Esophagus squamous epithelium (tissue), 4 donors: ENCODE measurements at regions not wholly inside any gene's neighbourhood (a gene's known extent, or its start where the extent isn't known, plus 50 kb on each side); places are given as distances from the start of the nearest gene placed in this dataset.

ENCODE experiments used
- POLR2A ChIP-seq, 4 donors: fragments of 450-650 bp; IDR thresholded peaks; one replicate each; pipeline ENCODE4 v1.6.1; 2017; ENCODE audit warnings: antibody characterized with exemption in 4 of 4, mild to moderate bottlenecking in 4 of 4, moderate library complexity in 3 of 4
- TF ChIP-seq, protein P1 (sequence below), 6 experiments: fragments of 450-650 bp in 4 of 6; fragments of 200-600 bp in 2 of 6; sonication (generic) in 2 of 6; IDR thresholded peaks; one replicate each; pipeline ENCODE4 v1.5.1; 2016 to 2019; ENCODE audit warnings: antibody characterized with exemption in 6 of 6, mild to moderate bottlenecking in 4 of 6, moderate library complexity in 4 of 6

GRCh38 chr3:71987828-71988227 is 202.9 kb upstream of the PROK2 start:
- no peak for TF ChIP-seq POLR2A (IDR thresholded peaks at IDR 0.05)
- TF ChIP-seq, protein P1, sequence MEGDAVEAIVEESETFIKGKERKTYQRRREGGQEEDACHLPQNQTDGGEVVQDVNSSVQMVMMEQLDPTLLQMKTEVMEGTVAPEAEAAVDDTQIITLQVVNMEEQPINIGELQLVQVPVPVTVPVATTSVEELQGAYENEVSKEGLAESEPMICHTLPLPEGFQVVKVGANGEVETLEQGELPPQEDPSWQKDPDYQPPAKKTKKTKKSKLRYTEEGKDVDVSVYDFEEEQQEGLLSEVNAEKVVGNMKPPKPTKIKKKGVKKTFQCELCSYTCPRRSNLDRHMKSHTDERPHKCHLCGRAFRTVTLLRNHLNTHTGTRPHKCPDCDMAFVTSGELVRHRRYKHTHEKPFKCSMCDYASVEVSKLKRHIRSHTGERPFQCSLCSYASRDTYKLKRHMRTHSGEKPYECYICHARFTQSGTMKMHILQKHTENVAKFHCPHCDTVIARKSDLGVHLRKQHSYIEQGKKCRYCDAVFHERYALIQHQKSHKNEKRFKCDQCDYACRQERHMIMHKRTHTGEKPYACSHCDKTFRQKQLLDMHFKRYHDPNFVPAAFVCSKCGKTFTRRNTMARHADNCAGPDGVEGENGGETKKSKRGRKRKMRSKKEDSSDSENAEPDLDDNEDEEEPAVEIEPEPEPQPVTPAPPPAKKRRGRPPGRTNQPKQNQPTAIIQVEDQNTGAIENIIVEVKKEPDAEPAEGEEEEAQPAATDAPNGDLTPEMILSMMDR (IDR thresholded peaks at IDR 0.05), result no peak
